22Rv1 (cell line): ENCODE measurements at regions not wholly inside any gene's neighbourhood (a gene's known extent, or its start where the extent isn't known, plus 50 kb on each side); places are given as distances from the start of the nearest gene placed in this dataset.

Experiments
- ZFX ChIP-seq: fragments of 450-650 bp; IDR thresholded peaks from 2 replicates; pipeline ENCODE4 v1.6.1; 2017; ENCODE audit warnings: antibody characterized with exemption, borderline replicate concordance
- TF ChIP-seq, protein P1 (sequence below): fragments of 450-650 bp; IDR thresholded peaks from 2 replicates; pipeline ENCODE4 v1.5.1; 2017; ENCODE audit warnings: mild to moderate bottlenecking

DNA sequence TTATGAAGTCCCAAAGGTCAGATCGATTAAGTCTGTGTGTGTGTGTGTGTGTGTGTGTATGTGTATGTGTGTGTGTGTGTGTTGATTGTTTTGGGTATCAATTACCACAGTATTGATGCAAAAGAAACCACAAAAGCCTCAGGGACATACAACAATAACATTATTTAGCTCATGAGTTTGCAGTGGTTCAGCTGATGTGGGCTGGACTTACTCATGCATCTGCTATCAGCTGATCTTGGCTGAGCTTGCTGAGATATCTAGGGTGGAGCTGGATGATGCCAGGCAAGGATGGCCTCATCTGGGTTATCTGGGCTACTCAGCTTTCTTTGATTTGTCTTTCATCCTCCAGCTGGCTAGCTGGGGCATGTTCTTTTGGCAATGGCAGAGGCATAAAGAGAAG, 82.4 kb upstream of the PRR23C start:
- TF ChIP-seq, protein P1, sequence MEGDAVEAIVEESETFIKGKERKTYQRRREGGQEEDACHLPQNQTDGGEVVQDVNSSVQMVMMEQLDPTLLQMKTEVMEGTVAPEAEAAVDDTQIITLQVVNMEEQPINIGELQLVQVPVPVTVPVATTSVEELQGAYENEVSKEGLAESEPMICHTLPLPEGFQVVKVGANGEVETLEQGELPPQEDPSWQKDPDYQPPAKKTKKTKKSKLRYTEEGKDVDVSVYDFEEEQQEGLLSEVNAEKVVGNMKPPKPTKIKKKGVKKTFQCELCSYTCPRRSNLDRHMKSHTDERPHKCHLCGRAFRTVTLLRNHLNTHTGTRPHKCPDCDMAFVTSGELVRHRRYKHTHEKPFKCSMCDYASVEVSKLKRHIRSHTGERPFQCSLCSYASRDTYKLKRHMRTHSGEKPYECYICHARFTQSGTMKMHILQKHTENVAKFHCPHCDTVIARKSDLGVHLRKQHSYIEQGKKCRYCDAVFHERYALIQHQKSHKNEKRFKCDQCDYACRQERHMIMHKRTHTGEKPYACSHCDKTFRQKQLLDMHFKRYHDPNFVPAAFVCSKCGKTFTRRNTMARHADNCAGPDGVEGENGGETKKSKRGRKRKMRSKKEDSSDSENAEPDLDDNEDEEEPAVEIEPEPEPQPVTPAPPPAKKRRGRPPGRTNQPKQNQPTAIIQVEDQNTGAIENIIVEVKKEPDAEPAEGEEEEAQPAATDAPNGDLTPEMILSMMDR: no peak
- TF ChIP-seq ZFX: no peak
